Mesodermal cell (in vitro differentiated cells): ENCODE measurements at regions not wholly inside any gene's neighbourhood (a gene's known extent, or its start where the extent isn't known, plus 50 kb on each side); places are given as distances from the start of the nearest gene placed in this dataset.

Experiments
- H3K27ac ChIP-seq: 2 replicates; pipeline ENCODE4 v1.7.0; 2013; ENCODE audit warnings: mild to moderate bottlenecking, low read depth, low read length, moderate library complexity; ENCODE audit not compliant: severe bottlenecking
- H3K36me3 ChIP-seq: 2 replicates; pipeline ENCODE4 v1.7.1; 2013; ENCODE audit warnings: mild to moderate bottlenecking, low read length, moderate library complexity; ENCODE audit not compliant: control insufficient read depth, insufficient read depth
- H3K4me1 ChIP-seq: one replicate; pipeline ENCODE4 v1.7.1; 2013; ENCODE audit warnings: mild to moderate bottlenecking, low read length; ENCODE audit not compliant: insufficient read depth, control insufficient read depth, poor library complexity, severe bottlenecking
- H3K4me3 ChIP-seq: 2 replicates; pipeline ENCODE4 v1.7.0; 2013; ENCODE audit warnings: low read length, control low read depth, mild to moderate bottlenecking; ENCODE audit not compliant: insufficient read depth, poor library complexity, severe bottlenecking; ENCODE audit errors: extremely low read depth
- H3K9me3 ChIP-seq: 2 replicates; pipeline ENCODE4 v1.7.1; 2013; ENCODE audit warnings: mild to moderate bottlenecking, low read length, moderate library complexity; ENCODE audit not compliant: control insufficient read depth
- WGBS, 2 experiments: methylation state at CpG; one replicate each; pipeline ENCODE4 v1.1.5; 2013; ENCODE audit warnings: missing lambda C conversion rate in 2 of 2; ENCODE audit not compliant: insufficient coverage in 2 of 2; 5-methylcytosine and 5-hydroxymethylcytosine counted together

- Histone ChIP-seq H3K4me1 (no peaks in the 10 kb centered on the region), H3K27ac (no peak overlapping the region), H3K4me3 (no peak overlapping the region), H3K9me3 (no peaks in the 10 kb centered on the region), H3K36me3 (no peaks in the 10 kb centered on the region)
- no CpG with 5 or more reads among the region's 1 CpG for WGBS, 2 experiments
Measured at GRCh38 chr6:102355578-102355977, 962.1 kb downstream of the GRIK2 start.

- 85 to 94% methylated on average over 4 to 5 of the region's 5 CpGs for WGBS, 2 experiments
- H3K9me3 ChIP-seq = no peaks in the 10 kb centered on the region
Measured at GRCh38 chr6:102352552-102352951, 959.0 kb downstream of the GRIK2 start.

GRCh38 chr6:102344769-102345168 lies 951.3 kb downstream of the GRIK2 start:
- WGBS, 2 experiments = 100% methylated on average over 1 of the region's 2 CpGs
- Histone ChIP-seq H3K4me1 (no peaks in the 10 kb centered on the region), H3K4me3 (no peak overlapping the region), H3K27ac (no peak overlapping the region), H3K9me3 (no peaks in the 10 kb centered on the region), H3K36me3 (no peaks in the 10 kb centered on the region)

More at GRCh38 chr6:102352552-102352951, 959.0 kb downstream of the GRIK2 start:
- no peaks in the 10 kb centered on the region for H3K4me1 ChIP-seq
- no peaks in the 10 kb centered on the region for H3K36me3 ChIP-seq
- H3K27ac ChIP-seq = no peak overlapping the region
- no peak overlapping the region for H3K4me3 ChIP-seq

GRCh38 chr6:102340311-102340710 lies 946.8 kb downstream of the GRIK2 start:
- WGBS, 2 experiments = 100% methylated on average over 2 of the region's 4 CpGs
- H3K27ac ChIP-seq = no peak overlapping the region
- no peak overlapping the region for H3K4me3 ChIP-seq
- H3K4me1 ChIP-seq = no peaks in the 10 kb centered on the region
- no peaks in the 10 kb centered on the region for H3K36me3 ChIP-seq
- no peaks in the 10 kb centered on the region for H3K9me3 ChIP-seq

GRCh38 chr6:102333736-102334135 lies 940.2 kb downstream of the GRIK2 start:
- H3K9me3 ChIP-seq = no peaks in the 10 kb centered on the region
- H3K4me1 ChIP-seq = no peaks in the 10 kb centered on the region
- 82 to 94% methylated on average over 6 to 7 of the region's 8 CpGs for WGBS, 2 experiments
- no peak overlapping the region for H3K27ac ChIP-seq
- H3K36me3 ChIP-seq = no peaks in the 10 kb centered on the region
- no peak overlapping the region for H3K4me3 ChIP-seq

GRCh38 chr6:102327697-102328225 lies 934.3 kb downstream of the GRIK2 start:
- H3K4me1 ChIP-seq = no peaks in the 10 kb centered on the region
- no peak overlapping the region for H3K4me3 ChIP-seq
- H3K36me3 ChIP-seq = no peaks in the 10 kb centered on the region
- no peak overlapping the region for H3K27ac ChIP-seq
- no peaks in the 10 kb centered on the region for H3K9me3 ChIP-seq
- 73 to 82% methylated on average over 2 to 3 of the region's 4 CpGs for WGBS, 2 experiments

- Histone ChIP-seq H3K4me3 (no peak overlapping the region), H3K27ac (no peak overlapping the region), H3K36me3 (no peaks in the 10 kb centered on the region), H3K9me3 (no peaks in the 10 kb centered on the region), H3K4me1 (no peaks in the 10 kb centered on the region)
- WGBS, 2 experiments = no CpG with 5 or more reads among the region's 1 CpG
Measured at GRCh38 chr6:102313699-102314098, 920.2 kb downstream of the GRIK2 start.

- no peaks in the 10 kb centered on the region for H3K4me1 ChIP-seq
- no peaks in the 10 kb centered on the region for H3K9me3 ChIP-seq
- no peak overlapping the region for H3K4me3 ChIP-seq
- WGBS, 2 experiments = 100% methylated on average over 1 of the region's 1 CpG
- no peak overlapping the region for H3K27ac ChIP-seq
- H3K36me3 ChIP-seq = no peaks in the 10 kb centered on the region
Measured at GRCh38 chr6:102309700-102310099, 916.2 kb downstream of the GRIK2 start.

- Histone ChIP-seq H3K36me3 (no peaks in the 10 kb centered on the region), H3K27ac (no peak overlapping the region), H3K4me3 (no peak overlapping the region), H3K4me1 (no peaks in the 10 kb centered on the region), H3K9me3 (no peaks in the 10 kb centered on the region)
- WGBS, 2 experiments = 76 to 89% methylated on average over 2 to 3 of the region's 3 CpGs
Measured at GRCh38 chr6:102300350-102300749, 906.8 kb downstream of the GRIK2 start.

GRCh38 chr6:102298051-102298450 lies 904.5 kb downstream of the GRIK2 start:
- no peaks in the 10 kb centered on the region for H3K4me1 ChIP-seq
- no peak overlapping the region for H3K27ac ChIP-seq
- no peaks in the 10 kb centered on the region for H3K36me3 ChIP-seq
- H3K4me3 ChIP-seq = no peak overlapping the region
- no peaks in the 10 kb centered on the region for H3K9me3 ChIP-seq
